ENCODE measurements at regions not wholly inside any gene's neighbourhood (a gene's known extent, or its start where the extent isn't known, plus 50 kb on each side); places are given as distances from the start of the nearest gene placed in this dataset.

- TF ChIP-seq, protein P1, sequence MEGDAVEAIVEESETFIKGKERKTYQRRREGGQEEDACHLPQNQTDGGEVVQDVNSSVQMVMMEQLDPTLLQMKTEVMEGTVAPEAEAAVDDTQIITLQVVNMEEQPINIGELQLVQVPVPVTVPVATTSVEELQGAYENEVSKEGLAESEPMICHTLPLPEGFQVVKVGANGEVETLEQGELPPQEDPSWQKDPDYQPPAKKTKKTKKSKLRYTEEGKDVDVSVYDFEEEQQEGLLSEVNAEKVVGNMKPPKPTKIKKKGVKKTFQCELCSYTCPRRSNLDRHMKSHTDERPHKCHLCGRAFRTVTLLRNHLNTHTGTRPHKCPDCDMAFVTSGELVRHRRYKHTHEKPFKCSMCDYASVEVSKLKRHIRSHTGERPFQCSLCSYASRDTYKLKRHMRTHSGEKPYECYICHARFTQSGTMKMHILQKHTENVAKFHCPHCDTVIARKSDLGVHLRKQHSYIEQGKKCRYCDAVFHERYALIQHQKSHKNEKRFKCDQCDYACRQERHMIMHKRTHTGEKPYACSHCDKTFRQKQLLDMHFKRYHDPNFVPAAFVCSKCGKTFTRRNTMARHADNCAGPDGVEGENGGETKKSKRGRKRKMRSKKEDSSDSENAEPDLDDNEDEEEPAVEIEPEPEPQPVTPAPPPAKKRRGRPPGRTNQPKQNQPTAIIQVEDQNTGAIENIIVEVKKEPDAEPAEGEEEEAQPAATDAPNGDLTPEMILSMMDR (conservative IDR thresholded peaks at IDR 0.05; ENCODE audit: low read depth, low read length), result no peak
- TF ChIP-seq EZH2 (IDR thresholded peaks at IDR 0.05; ENCODE audit: low read length, unreplicated experiment), result no peak
Observed at GRCh38 chr1:223037845-223038244, 105.2 kb downstream of the TLR5 start.

Data from PC-3 (cell line).